Fibroblast of lung (primary cell): ENCODE measurements at regions not wholly inside any gene's neighbourhood (a gene's known extent, or its start where the extent isn't known, plus 50 kb on each side); places are given as distances from the start of the nearest gene placed in this dataset.

Experiments used
- EZH2 ChIP-seq: IDR thresholded peaks from 2 replicates; pipeline ENCODE4 v1.5.1; 2012; ENCODE audit warnings: low read length, control low read depth, mild to moderate bottlenecking; ENCODE audit errors: missing control alignments
- TF ChIP-seq, protein P1 (sequence below), 2 donors: IDR thresholded peaks in 1 of 2; conservative IDR thresholded peaks in 1 of 2; 1 replicate in 1 of 2; 2 replicates in 1 of 2; pipeline ENCODE4 v1.5.1; 2011 to 2012; ENCODE audit warnings: low read length in 2 of 2, control low read depth in 1 of 2, inconsistent platforms in 1 of 2, low read depth in 1 of 2, mild to moderate bottlenecking in 1 of 2

DNA sequence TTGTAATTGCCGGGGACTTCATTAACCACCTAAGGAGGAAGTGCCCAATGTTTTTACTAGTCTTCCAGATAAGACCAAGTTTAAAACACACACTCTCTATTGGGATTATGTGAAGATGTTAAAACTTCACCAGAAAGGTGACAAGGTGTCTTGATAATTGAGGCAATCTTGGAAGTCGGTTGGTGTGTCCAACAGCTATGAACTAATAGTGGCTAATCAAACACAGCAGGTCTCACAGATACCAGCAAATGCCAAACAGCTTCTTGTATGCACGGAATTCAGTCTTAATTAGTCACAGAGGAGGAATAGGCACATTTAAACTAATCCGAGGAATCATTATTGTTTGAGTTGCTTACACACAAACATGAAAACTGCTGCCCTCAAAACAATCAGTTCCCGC lies 214.5 kb downstream of the SEC61B start:
- TF ChIP-seq, protein P1, sequence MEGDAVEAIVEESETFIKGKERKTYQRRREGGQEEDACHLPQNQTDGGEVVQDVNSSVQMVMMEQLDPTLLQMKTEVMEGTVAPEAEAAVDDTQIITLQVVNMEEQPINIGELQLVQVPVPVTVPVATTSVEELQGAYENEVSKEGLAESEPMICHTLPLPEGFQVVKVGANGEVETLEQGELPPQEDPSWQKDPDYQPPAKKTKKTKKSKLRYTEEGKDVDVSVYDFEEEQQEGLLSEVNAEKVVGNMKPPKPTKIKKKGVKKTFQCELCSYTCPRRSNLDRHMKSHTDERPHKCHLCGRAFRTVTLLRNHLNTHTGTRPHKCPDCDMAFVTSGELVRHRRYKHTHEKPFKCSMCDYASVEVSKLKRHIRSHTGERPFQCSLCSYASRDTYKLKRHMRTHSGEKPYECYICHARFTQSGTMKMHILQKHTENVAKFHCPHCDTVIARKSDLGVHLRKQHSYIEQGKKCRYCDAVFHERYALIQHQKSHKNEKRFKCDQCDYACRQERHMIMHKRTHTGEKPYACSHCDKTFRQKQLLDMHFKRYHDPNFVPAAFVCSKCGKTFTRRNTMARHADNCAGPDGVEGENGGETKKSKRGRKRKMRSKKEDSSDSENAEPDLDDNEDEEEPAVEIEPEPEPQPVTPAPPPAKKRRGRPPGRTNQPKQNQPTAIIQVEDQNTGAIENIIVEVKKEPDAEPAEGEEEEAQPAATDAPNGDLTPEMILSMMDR (conservative IDR thresholded peaks at IDR 0.05 in 1 of 2, IDR thresholded peaks at IDR 0.05 in 1 of 2; ENCODE audit: low read depth in 1 of 2, low read length in 2 of 2), result no peak
- no peak for TF ChIP-seq EZH2
